ENCODE measurements at regions not wholly inside any gene's neighbourhood (a gene's known extent, or its start where the extent isn't known, plus 50 kb on each side); places are given as distances from the start of the nearest gene placed in this dataset.

DNA sequence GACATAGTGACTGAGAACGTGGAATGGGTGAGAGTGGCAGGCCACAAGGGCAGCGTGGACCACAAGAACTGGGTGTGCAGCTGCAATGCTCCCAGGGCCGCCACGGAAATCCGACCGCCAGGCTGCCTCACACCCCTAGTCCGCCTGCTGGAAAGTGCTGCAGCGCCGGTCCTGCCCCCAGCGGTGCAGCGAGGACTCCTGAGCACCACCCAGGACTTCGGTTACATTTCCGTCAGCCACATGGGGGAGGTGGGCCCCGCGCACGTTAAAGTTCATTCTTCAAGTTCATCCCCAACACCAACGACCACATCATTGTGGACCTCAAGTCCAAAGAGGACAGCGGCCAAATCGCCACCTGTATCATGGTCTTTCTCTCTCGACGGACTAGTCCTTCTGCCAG is 126.1 kb upstream of the CARMIL1 start:
- ChIA-PET SMC1A (ENCODE audit: uncharacterized antibody, unreplicated experiment) (interaction anchor here (1.2 kb wide), 1 partner anchor 44 kb away, joined by 3 read pairs; no protein-coding TSS in a partner anchor), CTCF (no interaction called here), RAD21 (ENCODE audit: unreplicated experiment) (no interaction called here), POLR2A (no interaction called here)
- H3K36me3 ChIP-seq (ENCODE audit: control insufficient read depth in 2 of 2, insufficient read depth in 2 of 2, low read length in 1 of 2) = no peaks in the 10 kb centered on the region
- H3K9me3 ChIP-seq (replicated peaks; ENCODE audit: control insufficient read depth, insufficient read depth, low read length) = peaks cover 2% of the 10 kb centered on the region; the same call in 2 of the 3 replicates
- no peak overlapping the region for H2AFZ ChIP-seq (ENCODE audit: control insufficient read depth, low read depth, low read length)
- TF ChIP-seq EGR1 (IDR thresholded peaks at IDR 0.05; ENCODE audit: borderline replicate concordance in 1 of 2, low read depth in 2 of 2, low read length in 2 of 2) = no peak
- TF ChIP-seq MEF2A (IDR thresholded peaks at IDR 0.05; ENCODE audit: insufficient read depth, low read depth, low read length) = no peak
- TF ChIP-seq, protein P1, sequence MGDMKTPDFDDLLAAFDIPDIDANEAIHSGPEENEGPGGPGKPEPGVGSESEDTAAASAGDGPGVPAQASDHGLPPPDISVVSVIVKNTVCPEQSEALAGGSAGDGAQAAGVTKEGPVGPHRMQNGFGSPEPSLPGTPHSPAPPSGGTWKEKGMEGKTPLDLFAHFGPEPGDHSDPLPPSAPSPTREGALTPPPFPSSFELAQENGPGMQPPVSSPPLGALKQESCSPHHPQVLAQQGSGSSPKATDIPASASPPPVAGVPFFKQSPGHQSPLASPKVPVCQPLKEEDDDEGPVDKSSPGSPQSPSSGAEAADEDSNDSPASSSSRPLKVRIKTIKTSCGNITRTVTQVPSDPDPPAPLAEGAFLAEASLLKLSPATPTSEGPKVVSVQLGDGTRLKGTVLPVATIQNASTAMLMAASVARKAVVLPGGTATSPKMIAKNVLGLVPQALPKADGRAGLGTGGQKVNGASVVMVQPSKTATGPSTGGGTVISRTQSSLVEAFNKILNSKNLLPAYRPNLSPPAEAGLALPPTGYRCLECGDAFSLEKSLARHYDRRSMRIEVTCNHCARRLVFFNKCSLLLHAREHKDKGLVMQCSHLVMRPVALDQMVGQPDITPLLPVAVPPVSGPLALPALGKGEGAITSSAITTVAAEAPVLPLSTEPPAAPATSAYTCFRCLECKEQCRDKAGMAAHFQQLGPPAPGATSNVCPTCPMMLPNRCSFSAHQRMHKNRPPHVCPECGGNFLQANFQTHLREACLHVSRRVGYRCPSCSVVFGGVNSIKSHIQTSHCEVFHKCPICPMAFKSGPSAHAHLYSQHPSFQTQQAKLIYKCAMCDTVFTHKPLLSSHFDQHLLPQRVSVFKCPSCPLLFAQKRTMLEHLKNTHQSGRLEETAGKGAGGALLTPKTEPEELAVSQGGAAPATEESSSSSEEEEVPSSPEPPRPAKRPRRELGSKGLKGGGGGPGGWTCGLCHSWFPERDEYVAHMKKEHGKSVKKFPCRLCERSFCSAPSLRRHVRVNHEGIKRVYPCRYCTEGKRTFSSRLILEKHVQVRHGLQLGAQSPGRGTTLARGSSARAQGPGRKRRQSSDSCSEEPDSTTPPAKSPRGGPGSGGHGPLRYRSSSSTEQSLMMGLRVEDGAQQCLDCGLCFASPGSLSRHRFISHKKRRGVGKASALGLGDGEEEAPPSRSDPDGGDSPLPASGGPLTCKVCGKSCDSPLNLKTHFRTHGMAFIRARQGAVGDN (IDR thresholded peaks at IDR 0.05) = no peak
- no peak for TF ChIP-seq PAX8 (IDR thresholded peaks at IDR 0.05)
- no peak for TF ChIP-seq JUND (IDR thresholded peaks at IDR 0.05; ENCODE audit: low read depth, low read length)
- no peak for TF ChIP-seq BCL11A (IDR thresholded peaks at IDR 0.05; ENCODE audit: low read depth, low read length)
- TF ChIP-seq DPF2 (IDR thresholded peaks at IDR 0.05) = no peak
- TF ChIP-seq NRF1 (conservative IDR thresholded peaks at IDR 0.05; ENCODE audit: low read depth, low read length) = no peak
- no peak for TF ChIP-seq ASH2L (IDR thresholded peaks at IDR 0.05; ENCODE audit: borderline replicate concordance, low read depth)
- no peak for TF ChIP-seq RBBP5 (conservative IDR thresholded peaks at IDR 0.05)
- no peak for TF ChIP-seq POU2F2 (IDR thresholded peaks at IDR 0.05; ENCODE audit: borderline replicate concordance, low read depth, low read length)
- TF ChIP-seq IKZF2 (IDR thresholded peaks at IDR 0.05) = no peak
- TF ChIP-seq ETV6 (conservative IDR thresholded peaks at IDR 0.05 in 1 of 2, IDR thresholded peaks at IDR 0.05 in 1 of 2; ENCODE audit: borderline replicate concordance in 1 of 2, low read depth in 1 of 2) = no peak
- peaks cover 3% of the 10 kb centered on the region; the same call in 1 of the 2 replicates for H3K4me1 ChIP-seq (ENCODE audit: control insufficient read depth, insufficient read depth, low read length)
- H3K27ac ChIP-seq (ENCODE audit: control insufficient read depth, insufficient read depth) = no peak overlapping the region
- H3K79me2 ChIP-seq (ENCODE audit: control insufficient read depth, insufficient read depth, low read length) = no peaks in the 10 kb centered on the region
- no TSS peak for BruUV-seq (replicated peaks)
- in situ Hi-C loops (cut with MboI) = no loop called here
- FAIRE-seq (no peak), ATAC-seq (no peak), DNase-seq (ENCODE audit: low read depth, low spot score) (no peak)
- WGBS (ENCODE audit: insufficient coverage, insufficient replicate concordance, low lambda C conversion rate, missing lambda C conversion rate) = 77% methylated on average over 21 of the region's 21 CpGs
- H3K4me3 ChIP-seq = no peak overlapping the region
- no peaks in the 10 kb centered on the region for H3K27me3 ChIP-seq (replicated peaks in 1 of 2; ENCODE audit: control insufficient read depth in 2 of 2, insufficient read depth in 2 of 2, low read length in 1 of 2)
- H3K9ac ChIP-seq (ENCODE audit: control insufficient read depth, insufficient read depth, low read length) = no peak overlapping the region
- H4K20me1 ChIP-seq (ENCODE audit: control insufficient read depth, insufficient read depth) = no peaks in the 10 kb centered on the region
- intact Hi-C loops (cut with micrococcal nuclease; ENCODE audit: unreplicated experiment) = no loop called here
- no peak overlapping the region for H3K4me2 ChIP-seq (ENCODE audit: control insufficient read depth, insufficient read depth)

Measured in GM12878 (cell line).